ENCODE measurements at regions not wholly inside any gene's neighbourhood (a gene's known extent, or its start where the extent isn't known, plus 50 kb on each side); places are given as distances from the start of the nearest gene placed in this dataset.
"Not testable (repeated sequence)": the region's sequence is repeated elsewhere in the genome, so short reads cannot be mapped to it uniquely, and the experiment has no call there.

GRCh38 chr6:16882230-16882629, 121.0 kb upstream of the ATXN1 start:
- H3K4me1 ChIP-seq (ENCODE audit: insufficient read depth, low read length, poor library complexity, severe bottlenecking) = no peaks in the 10 kb centered on the region
- no peak for TF ChIP-seq EZH2 (IDR thresholded peaks at IDR 0.05; ENCODE audit: borderline replicate concordance, low read depth, low read length, poor library complexity, severe bottlenecking)
- TF ChIP-seq CTCF (conservative IDR thresholded peaks at IDR 0.05; ENCODE audit: low read depth, low read length) = no peak
- H3K36me3 ChIP-seq (ENCODE audit: insufficient read depth, low read length, poor library complexity, severe bottlenecking) = no peaks in the 10 kb centered on the region
- H3K9me3 ChIP-seq (ENCODE audit: low read depth, low read length, poor library complexity, severe bottlenecking) = peaks cover 9% of the 10 kb centered on the region
- BruUV-seq (replicated peaks) = no TSS peak
- H3K4me3 ChIP-seq (ENCODE audit: low read depth, low read length, poor library complexity, severe bottlenecking) = no peak overlapping the region
- CTCF ChIA-PET = no interaction called here
- intact Hi-C loops (cut with micrococcal nuclease; ENCODE audit: unreplicated experiment) = no loop called here
- no peak overlapping the region for H3K27ac ChIP-seq (ENCODE audit: low read depth, low read length, poor library complexity, severe bottlenecking)
- POLR2A ChIA-PET (ENCODE audit: low non-redundant PET) = no interaction called here
- H3K27me3 ChIP-seq (replicated peaks; ENCODE audit: insufficient read depth, low read depth, low read length, poor library complexity) = no peaks in the 10 kb centered on the region
- DNase-seq (ENCODE audit: low spot score) = no peak

DNA sequence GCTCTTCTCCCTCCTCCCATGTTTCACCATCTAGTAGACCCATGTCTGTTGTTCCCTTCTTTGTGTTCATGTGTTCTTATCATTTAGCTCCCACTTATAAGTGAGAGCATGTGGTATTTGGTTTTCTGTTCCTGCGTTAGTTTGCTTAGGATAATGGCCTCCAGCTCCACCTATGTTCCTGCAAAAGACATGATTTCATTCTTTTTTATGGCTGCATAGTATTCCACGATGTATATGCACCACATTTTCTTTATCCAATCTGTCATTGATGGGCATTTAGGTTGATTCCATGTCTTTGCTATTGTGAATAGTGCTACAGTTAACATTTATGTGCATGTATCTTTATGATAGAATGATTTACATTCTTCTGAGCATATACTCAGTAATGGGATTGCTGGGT, 115.6 kb upstream of the ATXN1 start:
- POLR2A ChIA-PET (ENCODE audit: low non-redundant PET); CTCF ChIA-PET; H3K27me3 ChIP-seq (replicated peaks; ENCODE audit: insufficient read depth, low read depth, low read length, poor library complexity); H3K27ac ChIP-seq (ENCODE audit: low read depth, low read length, poor library complexity, severe bottlenecking); BruUV-seq (replicated peaks); intact Hi-C loops (cut with micrococcal nuclease; ENCODE audit: unreplicated experiment); H3K9me3 ChIP-seq (ENCODE audit: low read depth, low read length, poor library complexity, severe bottlenecking); H3K4me3 ChIP-seq (ENCODE audit: low read depth, low read length, poor library complexity, severe bottlenecking); H3K4me1 ChIP-seq (ENCODE audit: insufficient read depth, low read length, poor library complexity, severe bottlenecking); DNase-seq (ENCODE audit: low spot score); H3K36me3 ChIP-seq (ENCODE audit: insufficient read depth, low read length, poor library complexity, severe bottlenecking): not testable (repeated sequence)

- BruUV-seq (replicated peaks) = no TSS peak
- ChIA-PET POLR2A (ENCODE audit: low non-redundant PET) (no interaction called here), CTCF (no interaction called here)
- TF ChIP-seq CTCF (conservative IDR thresholded peaks at IDR 0.05; ENCODE audit: low read depth, low read length) = no peak
- TF ChIP-seq EZH2 (IDR thresholded peaks at IDR 0.05; ENCODE audit: borderline replicate concordance, low read depth, low read length, poor library complexity, severe bottlenecking) = no peak
- H3K9me3 ChIP-seq (ENCODE audit: low read depth, low read length, poor library complexity, severe bottlenecking) = peaks cover 9% of the 10 kb centered on the region
- intact Hi-C loops (cut with micrococcal nuclease; ENCODE audit: unreplicated experiment) = no loop called here
- DNase-seq (ENCODE audit: low spot score) = no peak
- H3K36me3 ChIP-seq (ENCODE audit: insufficient read depth, low read length, poor library complexity, severe bottlenecking) = no peaks in the 10 kb centered on the region
- no peaks in the 10 kb centered on the region for H3K4me1 ChIP-seq (ENCODE audit: insufficient read depth, low read length, poor library complexity, severe bottlenecking)
- no peak overlapping the region for H3K27ac ChIP-seq (ENCODE audit: low read depth, low read length, poor library complexity, severe bottlenecking)
- H3K4me3 ChIP-seq (ENCODE audit: low read depth, low read length, poor library complexity, severe bottlenecking) = no peak overlapping the region
- no peaks in the 10 kb centered on the region for H3K27me3 ChIP-seq (replicated peaks; ENCODE audit: insufficient read depth, low read depth, low read length, poor library complexity)
Measured at GRCh38 chr6:16876201-16876600, 114.9 kb upstream of the ATXN1 start.

- no peaks in the 10 kb centered on the region for H3K36me3 ChIP-seq (ENCODE audit: insufficient read depth, low read length, poor library complexity, severe bottlenecking)
- POLR2A ChIA-PET (ENCODE audit: low non-redundant PET) = no interaction called here
- no peak overlapping the region for H3K4me3 ChIP-seq (ENCODE audit: low read depth, low read length, poor library complexity, severe bottlenecking)
- no peaks in the 10 kb centered on the region for H3K27me3 ChIP-seq (replicated peaks; ENCODE audit: insufficient read depth, low read depth, low read length, poor library complexity)
- H3K27ac ChIP-seq (ENCODE audit: low read depth, low read length, poor library complexity, severe bottlenecking) = no peak overlapping the region
- TF ChIP-seq EZH2 (IDR thresholded peaks at IDR 0.05; ENCODE audit: borderline replicate concordance, low read depth, low read length, poor library complexity, severe bottlenecking) (no peak), CTCF (conservative IDR thresholded peaks at IDR 0.05; ENCODE audit: low read depth, low read length) (no peak)
- CTCF ChIA-PET = no interaction called here
- DNase-seq (ENCODE audit: low spot score) = no peak
- BruUV-seq (replicated peaks) = no TSS peak
- H3K9me3 ChIP-seq (ENCODE audit: low read depth, low read length, poor library complexity, severe bottlenecking) = peaks cover 4% of the 10 kb centered on the region
- no peaks in the 10 kb centered on the region for H3K4me1 ChIP-seq (ENCODE audit: insufficient read depth, low read length, poor library complexity, severe bottlenecking)
- intact Hi-C loops (cut with micrococcal nuclease; ENCODE audit: unreplicated experiment) = no loop called here
Measured at GRCh38 chr6:16873698-16874097, 112.4 kb upstream of the ATXN1 start.
